Activated CD8-positive, alpha-beta T cell treated with anti-CD3 and anti-CD28 coated beads for 36 hours (primary cell): ENCODE measurements at regions not wholly inside any gene's neighbourhood (a gene's known extent, or its start where the extent isn't known, plus 50 kb on each side); places are given as distances from the start of the nearest gene placed in this dataset.

Experiments used
- ATAC-seq: fragments of 200-7000 bp; cut with Tn5 transposase; one replicate; pipeline ENCODE4 v1.10.0; 2021; ENCODE audit warnings: mild to moderate bottlenecking, moderate library complexity
- CTCF ChIA-PET: fragments of 350-600 bp; sonication (Branson Sonifier 250); formaldehyde crosslinking; loops from one replicate; lab custom pipeline; 2021; ENCODE audit warnings: antibody characterized with exemption; lab: Charles Lee
- POLR2A ChIA-PET: fragments of 350-600 bp; sonication (Branson Sonifier 250); formaldehyde crosslinking; loops from one replicate; lab custom pipeline; 2021; ENCODE audit warnings: antibody characterized with exemption; lab: Charles Lee
- DNase-seq: peaks from one replicate; pipeline ENCODE4 v3.0.0-alpha.2; 2020
- H3K27ac Mint-ChIP-seq: one replicate; pipeline ENCODE4 v1.8.0; 2021; ENCODE audit warnings: mild to moderate bottlenecking, mixed read lengths
- H3K27me3 Mint-ChIP-seq: one replicate; pipeline ENCODE4 v1.8.0; 2021; ENCODE audit warnings: mixed read lengths
- H3K36me3 Mint-ChIP-seq: one replicate; pipeline ENCODE4 v1.8.0; 2021; ENCODE audit warnings: low read depth, mixed read lengths
- H3K4me1 Mint-ChIP-seq: one replicate; pipeline ENCODE4 v1.8.0; 2021; ENCODE audit warnings: low read depth, mixed read lengths
- H3K4me3 Mint-ChIP-seq: one replicate; pipeline ENCODE4 v1.8.0; 2021; ENCODE audit warnings: mild to moderate bottlenecking, moderate library complexity, mixed read lengths
- H3K9me3 Mint-ChIP-seq: one replicate; pipeline ENCODE4 v1.8.0; 2021; ENCODE audit warnings: mixed read lengths
- intact Hi-C: fragments of 100-400 bp; cut with micrococcal nuclease; formaldehyde crosslinking; loops from one replicate; pipeline ENCODE4 v1.10.0; 2022
- TF ChIP-seq, protein P1 (sequence below): fragments of 200-600 bp; IDR thresholded peaks from one replicate; pipeline ENCODE4 v1.8.0; 2022; ENCODE audit warnings: antibody characterized with exemption, mild to moderate bottlenecking

DNA sequence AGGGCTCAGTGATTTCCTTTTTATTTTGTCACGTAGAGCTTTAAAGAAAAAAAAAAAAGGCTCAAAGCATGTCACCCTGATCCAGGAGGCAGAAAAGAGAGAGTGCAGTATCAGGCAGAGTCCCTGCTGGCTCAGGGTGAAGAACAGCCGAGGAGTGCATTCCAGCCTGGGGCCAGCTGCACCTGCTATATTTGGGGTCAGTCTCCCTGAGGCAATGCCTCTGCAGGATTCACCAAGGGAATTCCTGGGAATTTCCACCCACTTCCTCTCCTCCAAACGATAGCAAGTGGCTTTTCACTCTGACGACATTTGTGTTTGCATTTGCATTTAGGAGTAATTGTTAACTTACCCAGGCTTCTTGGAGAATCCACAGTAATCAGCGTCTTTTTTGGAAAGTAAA, 202.9 kb upstream of the CTNNB1 start:
- DNase-seq (no peak), ATAC-seq (no peak)
- H3K4me1 Mint-ChIP-seq, result no peaks in the 10 kb centered on the region
- CTCF ChIA-PET, result no interaction called here
- no peak overlapping the region for H3K27ac Mint-ChIP-seq
- H3K27me3 Mint-ChIP-seq, result peaks cover 5% of the 10 kb centered on the region
- no peaks in the 10 kb centered on the region for H3K9me3 Mint-ChIP-seq
- no peak overlapping the region for H3K4me3 Mint-ChIP-seq
- TF ChIP-seq, protein P1, sequence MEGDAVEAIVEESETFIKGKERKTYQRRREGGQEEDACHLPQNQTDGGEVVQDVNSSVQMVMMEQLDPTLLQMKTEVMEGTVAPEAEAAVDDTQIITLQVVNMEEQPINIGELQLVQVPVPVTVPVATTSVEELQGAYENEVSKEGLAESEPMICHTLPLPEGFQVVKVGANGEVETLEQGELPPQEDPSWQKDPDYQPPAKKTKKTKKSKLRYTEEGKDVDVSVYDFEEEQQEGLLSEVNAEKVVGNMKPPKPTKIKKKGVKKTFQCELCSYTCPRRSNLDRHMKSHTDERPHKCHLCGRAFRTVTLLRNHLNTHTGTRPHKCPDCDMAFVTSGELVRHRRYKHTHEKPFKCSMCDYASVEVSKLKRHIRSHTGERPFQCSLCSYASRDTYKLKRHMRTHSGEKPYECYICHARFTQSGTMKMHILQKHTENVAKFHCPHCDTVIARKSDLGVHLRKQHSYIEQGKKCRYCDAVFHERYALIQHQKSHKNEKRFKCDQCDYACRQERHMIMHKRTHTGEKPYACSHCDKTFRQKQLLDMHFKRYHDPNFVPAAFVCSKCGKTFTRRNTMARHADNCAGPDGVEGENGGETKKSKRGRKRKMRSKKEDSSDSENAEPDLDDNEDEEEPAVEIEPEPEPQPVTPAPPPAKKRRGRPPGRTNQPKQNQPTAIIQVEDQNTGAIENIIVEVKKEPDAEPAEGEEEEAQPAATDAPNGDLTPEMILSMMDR, result no peak
- intact Hi-C loops, result no loop called here
- H3K36me3 Mint-ChIP-seq, result no peaks in the 10 kb centered on the region
- POLR2A ChIA-PET, result no interaction called here

- ChIA-PET POLR2A (no interaction called here), CTCF (no interaction called here)
- H3K4me3 Mint-ChIP-seq, result no peak overlapping the region
- TF ChIP-seq, protein P1, result no peak
- no peak for DNase-seq
- H3K9me3 Mint-ChIP-seq, result no peaks in the 10 kb centered on the region
- H3K4me1 Mint-ChIP-seq, result peaks cover 1% of the 10 kb centered on the region
- ATAC-seq, result no peak
- H3K27me3 Mint-ChIP-seq, result peaks cover 5% of the 10 kb centered on the region
- H3K36me3 Mint-ChIP-seq, result no peaks in the 10 kb centered on the region
- intact Hi-C loops, result no loop called here
- H3K27ac Mint-ChIP-seq, result no peak overlapping the region
Observed at GRCh38 chr3:40996827-40997710, 202.2 kb upstream of the CTNNB1 start.

GRCh38 chr3:40997711-40998519, 201.4 kb upstream of the CTNNB1 start:
- DNase-seq, result no peak
- peaks cover 5% of the 10 kb centered on the region for H3K27me3 Mint-ChIP-seq
- H3K27ac Mint-ChIP-seq, result no peak overlapping the region
- ChIA-PET CTCF (no interaction called here), POLR2A (no interaction called here)
- intact Hi-C loops, result no loop called here
- peaks cover 5% of the 10 kb centered on the region for H3K4me1 Mint-ChIP-seq
- no peaks in the 10 kb centered on the region for H3K9me3 Mint-ChIP-seq
- TF ChIP-seq, protein P1, result no peak
- H3K4me3 Mint-ChIP-seq, result no peak overlapping the region
- H3K36me3 Mint-ChIP-seq, result no peaks in the 10 kb centered on the region
- ATAC-seq, result no peak

DNA sequence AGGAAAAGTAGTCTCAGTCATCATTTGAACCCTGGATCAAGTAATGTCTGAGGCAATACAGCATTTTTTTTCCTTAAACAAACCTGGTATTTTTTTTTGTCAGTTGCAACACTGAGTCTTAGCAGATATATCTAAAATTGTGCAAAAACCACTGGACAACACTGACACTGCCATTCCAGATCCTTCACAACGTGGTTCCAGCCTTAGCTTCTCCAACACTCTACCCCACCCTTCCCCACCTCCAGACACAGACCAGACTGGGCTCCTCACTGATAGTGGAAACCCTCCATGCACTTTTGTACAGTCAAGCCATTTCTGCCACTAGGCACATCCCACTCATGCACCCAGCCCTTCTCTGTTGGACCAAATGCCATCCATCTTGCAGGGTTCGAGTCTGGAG, 199.6 kb upstream of the CTNNB1 start:
- TF ChIP-seq, protein P1, result no peak
- no peak overlapping the region for H3K4me3 Mint-ChIP-seq
- no peaks in the 10 kb centered on the region for H3K36me3 Mint-ChIP-seq
- ATAC-seq (no peak), DNase-seq (no peak)
- intact Hi-C loops, result no loop called here
- no peaks in the 10 kb centered on the region for H3K9me3 Mint-ChIP-seq
- peaks cover 5% of the 10 kb centered on the region for H3K4me1 Mint-ChIP-seq
- H3K27ac Mint-ChIP-seq, result no peak overlapping the region
- POLR2A ChIA-PET, result no interaction called here
- CTCF ChIA-PET, result no interaction called here
- peaks cover 4% of the 10 kb centered on the region for H3K27me3 Mint-ChIP-seq

GRCh38 chr3:41000471-41000870, 198.8 kb upstream of the CTNNB1 start:
- ChIA-PET CTCF (no interaction called here), POLR2A (no interaction called here)
- H3K36me3 Mint-ChIP-seq, result no peaks in the 10 kb centered on the region
- H3K4me3 Mint-ChIP-seq, result no peak overlapping the region
- TF ChIP-seq, protein P1, result no peak
- no peak for ATAC-seq
- H3K4me1 Mint-ChIP-seq, result peaks cover 5% of the 10 kb centered on the region
- H3K27ac Mint-ChIP-seq, result no peak overlapping the region
- intact Hi-C loops, result no loop called here
- H3K27me3 Mint-ChIP-seq, result peaks cover 4% of the 10 kb centered on the region
- H3K9me3 Mint-ChIP-seq, result no peaks in the 10 kb centered on the region
- DNase-seq, result no peak
